NCI-H1436 treated with DMSO at 0.1 percent for 48 hours (cell line): ENCODE measurements at regions not wholly inside any gene's neighbourhood (a gene's known extent, or its start where the extent isn't known, plus 50 kb on each side); places are given as distances from the start of the nearest gene placed in this dataset.

ENCODE experiments used
- DNase-seq: peaks from one replicate; lab custom pipeline; 2025; lab: John Stamatoyannopoulos, UW

- no peak for DNase-seq
Observed at GRCh38 chr2:196361606-196362326, 190.4 kb upstream of the STK17B start.

GRCh38 chr2:196362973-196363549 lies 191.7 kb upstream of the STK17B start:
- no peak for DNase-seq

GRCh38 chr2:196365145-196365544 lies 193.8 kb upstream of the STK17B start:
- no peak for DNase-seq

GRCh38 chr2:196365923-196366322 lies 194.5 kb upstream of the STK17B start:
- no peak for DNase-seq

GRCh38 chr2:196367633-196368032 lies 196.3 kb upstream of the STK17B start:
- no peak for DNase-seq

GRCh38 chr2:196368546-196369225 lies 197.3 kb upstream of the STK17B start:
- no peak for DNase-seq

- no peak for DNase-seq
Observed at GRCh38 chr2:196369967-196370366, 198.6 kb upstream of the STK17B start.

GRCh38 chr2:196370381-196370780 lies 199.0 kb upstream of the STK17B start:
- no peak for DNase-seq

- no peak for DNase-seq
Observed at GRCh38 chr2:196372276-196372809, 201.0 kb upstream of the STK17B start.

GRCh38 chr2:196372811-196373664 lies 201.7 kb upstream of the STK17B start:
- no peak for DNase-seq

- no peak for DNase-seq
Observed at GRCh38 chr2:196376984-196377877, 205.9 kb upstream of the STK17B start.

GRCh38 chr2:196379600-196379999 lies 208.2 kb upstream of the STK17B start:
- no peak for DNase-seq

GRCh38 chr2:196380098-196380497 lies 208.7 kb upstream of the STK17B start:
- no peak for DNase-seq

GRCh38 chr2:196380575-196380974 lies 209.2 kb upstream of the STK17B start:
- no peak for DNase-seq

GRCh38 chr2:196381464-196381863 lies 210.1 kb upstream of the STK17B start:
- DNase-seq = no peak

- DNase-seq = no peak
Observed at GRCh38 chr2:196383799-196384198, 212.4 kb upstream of the STK17B start.

GRCh38 chr2:196384729-196385128 lies 213.4 kb upstream of the STK17B start:
- DNase-seq = no peak

- DNase-seq = no peak
Observed at GRCh38 chr2:196389670-196390069, 218.3 kb upstream of the STK17B start.

GRCh38 chr2:196390243-196391148 lies 219.1 kb upstream of the STK17B start:
- no peak for DNase-seq

GRCh38 chr2:196391149-196391479 lies 219.7 kb upstream of the STK17B start:
- no peak for DNase-seq
